ENCODE measurements at regions not wholly inside any gene's neighbourhood (a gene's known extent, or its start where the extent isn't known, plus 50 kb on each side); places are given as distances from the start of the nearest gene placed in this dataset.

DNA sequence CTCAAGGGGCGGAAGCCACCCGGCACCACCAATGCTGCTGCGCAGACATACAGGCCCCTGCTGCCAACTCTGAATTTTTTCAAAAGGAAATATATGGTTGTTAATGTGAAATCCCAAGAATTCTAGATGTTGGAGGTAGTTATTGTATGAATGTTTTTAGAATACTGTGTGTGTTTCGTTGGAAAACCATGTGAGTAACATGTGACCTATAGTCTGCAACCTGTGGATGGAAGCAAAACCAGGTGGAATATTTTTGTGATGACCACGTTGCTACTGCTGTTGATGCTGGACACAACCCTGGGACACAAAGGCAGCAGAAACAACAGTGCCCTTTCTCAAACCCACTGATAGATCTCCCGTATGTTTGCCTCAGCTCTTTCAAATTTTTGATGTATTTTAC, 376.3 kb upstream of the SALL1 start:
- TF ChIP-seq, protein P1, sequence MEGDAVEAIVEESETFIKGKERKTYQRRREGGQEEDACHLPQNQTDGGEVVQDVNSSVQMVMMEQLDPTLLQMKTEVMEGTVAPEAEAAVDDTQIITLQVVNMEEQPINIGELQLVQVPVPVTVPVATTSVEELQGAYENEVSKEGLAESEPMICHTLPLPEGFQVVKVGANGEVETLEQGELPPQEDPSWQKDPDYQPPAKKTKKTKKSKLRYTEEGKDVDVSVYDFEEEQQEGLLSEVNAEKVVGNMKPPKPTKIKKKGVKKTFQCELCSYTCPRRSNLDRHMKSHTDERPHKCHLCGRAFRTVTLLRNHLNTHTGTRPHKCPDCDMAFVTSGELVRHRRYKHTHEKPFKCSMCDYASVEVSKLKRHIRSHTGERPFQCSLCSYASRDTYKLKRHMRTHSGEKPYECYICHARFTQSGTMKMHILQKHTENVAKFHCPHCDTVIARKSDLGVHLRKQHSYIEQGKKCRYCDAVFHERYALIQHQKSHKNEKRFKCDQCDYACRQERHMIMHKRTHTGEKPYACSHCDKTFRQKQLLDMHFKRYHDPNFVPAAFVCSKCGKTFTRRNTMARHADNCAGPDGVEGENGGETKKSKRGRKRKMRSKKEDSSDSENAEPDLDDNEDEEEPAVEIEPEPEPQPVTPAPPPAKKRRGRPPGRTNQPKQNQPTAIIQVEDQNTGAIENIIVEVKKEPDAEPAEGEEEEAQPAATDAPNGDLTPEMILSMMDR (IDR thresholded peaks at IDR 0.05) = no peak
- no peak for TF ChIP-seq POLR2AphosphoS5 (IDR thresholded peaks at IDR 0.05)
- TF ChIP-seq EP300 (IDR thresholded peaks at IDR 0.05) = no peak
- no peak for TF ChIP-seq POLR2A (IDR thresholded peaks at IDR 0.05; ENCODE audit: low read depth)
